HG02970 (cell line): ENCODE measurements at regions not wholly inside any gene's neighbourhood (a gene's known extent, or its start where the extent isn't known, plus 50 kb on each side); places are given as distances from the start of the nearest gene placed in this dataset.

Experiments
- ATAC-seq: cut with Tn5 transposase; IDR thresholded peaks from one replicate; pipeline ENCODE4 v1.9.1; 2021; ENCODE audit warnings: mild to moderate bottlenecking, moderate library complexity, moderate number of reproducible peaks; ENCODE audit not compliant: unreplicated experiment, low FRiP score

GRCh38 chr11:45597097-45597496 is 68.3 kb downstream of the CHST1 start:
- no peak for ATAC-seq

GRCh38 chr11:45596571-45596970 is 68.9 kb downstream of the CHST1 start:
- no peak for ATAC-seq

DNA sequence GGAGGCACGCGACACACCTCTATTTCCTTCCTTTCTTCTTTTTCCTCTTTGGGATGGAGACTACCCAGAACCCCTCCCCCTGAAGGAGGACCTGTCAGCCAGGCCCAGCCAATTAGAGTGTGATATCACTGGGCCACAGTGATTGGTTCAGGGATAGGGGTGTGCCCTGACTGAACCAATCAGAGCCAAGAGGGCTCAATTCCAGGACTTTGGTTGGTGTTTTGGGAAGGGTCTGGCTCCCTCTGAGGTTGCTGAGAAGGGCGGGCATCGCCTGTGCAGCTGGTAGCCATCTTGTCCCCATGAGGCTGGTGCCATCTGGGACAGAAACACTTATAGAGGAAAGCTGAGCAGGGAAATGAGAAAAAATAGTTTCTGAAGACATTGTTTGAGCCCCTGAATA is 71.4 kb downstream of the CHST1 start:
- ATAC-seq: no peak

- ATAC-seq: no peak
These were observed 72.8 kb downstream of the CHST1 start for GRCh38 chr11:45592636-45593035.

- ATAC-seq: no peak
These were observed 74.7 kb downstream of the CHST1 start for GRCh38 chr11:45590743-45591142.

DNA sequence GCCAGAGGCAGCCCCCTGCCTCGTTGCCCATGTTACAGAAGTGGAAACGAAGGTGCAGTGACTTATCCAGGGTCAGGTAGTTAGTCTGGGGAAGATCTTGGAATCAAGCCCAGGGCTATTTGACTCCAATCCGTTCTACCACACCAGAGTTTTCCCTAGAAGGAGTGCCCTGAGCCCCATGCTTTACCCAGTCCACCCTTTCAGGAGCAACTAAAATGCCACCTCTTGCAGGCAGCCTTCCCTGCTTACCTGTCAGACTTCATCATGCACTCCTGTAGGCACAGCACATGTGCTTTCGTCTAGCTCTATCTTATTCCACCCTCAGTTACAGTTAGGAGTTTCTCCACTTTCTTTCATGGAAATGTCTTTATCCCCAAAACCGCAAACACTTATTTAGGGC is 80.2 kb downstream of the CHST1 start:
- ATAC-seq: no peak

GRCh38 chr11:45583981-45584566 is 81.3 kb downstream of the CHST1 start:
- no peak for ATAC-seq

DNA sequence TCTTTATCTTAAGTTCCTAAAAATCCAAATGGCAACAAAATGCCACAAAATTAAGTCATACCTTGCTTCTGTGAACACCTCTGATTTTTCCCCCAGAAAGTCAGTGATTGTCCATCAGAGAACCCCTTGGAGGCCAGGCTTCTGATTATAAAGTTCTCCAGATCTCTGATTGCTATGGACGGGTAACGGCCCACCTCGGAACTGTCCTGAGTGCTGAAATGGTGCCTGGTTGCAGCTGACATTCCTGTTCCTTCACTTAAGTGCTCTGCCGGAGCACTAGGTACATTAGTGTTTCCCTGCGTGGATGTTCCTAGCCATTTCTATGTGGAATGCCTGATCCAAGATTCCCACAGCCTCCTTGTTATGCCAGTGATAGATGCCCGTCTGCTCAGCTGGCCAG is 85.0 kb downstream of the CHST1 start:
- ATAC-seq: no peak

- ATAC-seq: no peak
These were observed 87.1 kb downstream of the CHST1 start for GRCh38 chr11:45578316-45578715.

DNA sequence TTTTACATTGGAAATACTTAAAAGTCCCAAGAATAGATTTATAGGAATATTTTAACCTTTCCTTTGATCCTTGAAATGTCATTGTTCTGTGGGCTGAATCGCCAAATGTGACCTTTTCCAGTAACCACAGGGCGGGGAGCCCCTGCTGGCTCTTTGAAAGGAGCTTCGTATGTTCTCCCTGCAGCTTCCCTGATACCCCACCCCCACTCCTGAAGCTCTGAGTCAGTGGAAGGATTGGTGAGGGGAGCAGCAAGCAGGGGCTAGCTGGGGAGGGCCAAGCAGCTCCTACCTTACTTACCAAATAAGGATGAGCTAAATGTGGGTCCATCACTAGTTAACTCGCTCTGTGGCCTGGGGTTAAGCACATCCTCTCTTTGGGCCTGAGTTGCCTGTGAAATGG is 87.7 kb downstream of the CHST1 start:
- ATAC-seq: no peak

DNA sequence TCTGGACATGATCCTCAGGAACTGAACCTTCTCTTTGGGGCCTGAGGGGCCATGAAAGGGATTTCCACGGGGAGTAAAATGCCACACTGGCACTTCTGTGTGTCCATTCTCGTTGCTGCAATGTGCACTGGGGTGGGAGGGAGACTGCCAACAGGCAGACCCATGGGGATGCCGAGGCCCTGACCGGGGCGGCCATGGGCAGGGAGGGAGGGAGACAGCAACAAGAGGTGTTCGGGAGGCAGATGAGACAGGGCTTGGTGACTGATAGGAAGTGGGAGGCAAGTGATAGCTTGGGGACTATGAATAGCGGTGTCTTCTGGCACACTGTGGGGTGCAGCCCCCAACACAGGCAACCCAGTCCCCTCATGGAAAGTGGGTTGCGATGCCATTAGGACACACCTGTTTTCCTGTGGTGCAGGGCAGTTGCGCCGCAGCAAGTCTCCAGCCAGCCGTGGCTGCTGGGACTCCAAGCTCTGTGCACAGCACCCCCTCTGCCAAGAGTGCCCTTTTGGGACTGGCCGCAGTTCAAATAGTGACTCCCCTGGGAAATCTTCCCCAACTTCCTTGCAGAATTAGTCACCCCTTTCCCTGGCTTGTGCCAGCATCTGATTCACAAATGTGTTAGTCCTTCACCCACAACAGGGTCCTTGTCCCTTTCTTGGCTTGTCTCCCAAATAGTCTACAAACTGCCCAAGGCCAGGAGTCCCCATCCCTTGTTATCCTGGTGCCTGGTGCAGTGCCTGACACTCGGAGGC is 88.8 kb downstream of the CHST1 start:
- no peak for ATAC-seq

DNA sequence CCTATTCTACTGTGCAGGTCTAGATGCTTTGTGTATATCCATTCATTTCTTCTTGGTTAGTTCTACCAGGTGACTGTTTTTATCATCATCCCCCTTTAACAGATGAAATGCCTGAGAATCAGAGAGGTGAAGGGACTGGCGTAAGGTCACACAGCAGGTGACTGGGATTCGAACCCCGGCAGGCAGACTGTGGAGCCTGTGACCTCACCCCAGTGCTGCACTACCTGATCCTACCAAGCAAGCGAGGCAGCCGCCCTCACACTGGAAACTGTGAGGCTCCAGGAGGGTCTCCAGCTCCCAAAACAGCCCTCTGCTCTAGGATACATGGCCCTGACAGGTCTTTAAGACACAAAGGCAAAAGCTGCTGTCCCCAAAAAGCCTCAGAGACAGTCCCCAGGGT is 91.7 kb downstream of the CHST1 start:
- no peak for ATAC-seq

GRCh38 chr11:45572354-45573123 is 92.9 kb downstream of the CHST1 start:
- no peak for ATAC-seq

DNA sequence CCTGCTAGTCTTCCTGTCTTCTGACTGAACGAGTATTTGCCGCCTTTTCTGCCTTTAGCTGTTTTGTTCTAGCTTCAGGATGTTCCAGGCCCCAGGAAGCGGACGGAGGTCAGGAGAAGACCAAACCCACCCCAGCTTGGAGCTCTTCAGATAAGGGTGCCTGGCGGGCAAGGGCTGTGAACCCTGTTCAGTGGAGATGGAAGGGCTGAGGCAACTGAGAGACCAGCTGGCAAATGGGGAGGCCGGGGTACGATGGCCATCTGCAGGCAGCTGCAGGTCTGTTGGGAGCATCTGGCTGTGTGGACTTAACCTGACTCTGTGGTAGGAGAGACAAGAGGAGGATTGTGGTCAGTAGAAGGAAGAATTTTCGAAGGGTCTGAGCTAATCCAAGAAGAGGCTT is 95.6 kb downstream of the CHST1 start:
- ATAC-seq: no peak

GRCh38 chr11:45568049-45568448 is 97.4 kb downstream of the CHST1 start:
- ATAC-seq: no peak

DNA sequence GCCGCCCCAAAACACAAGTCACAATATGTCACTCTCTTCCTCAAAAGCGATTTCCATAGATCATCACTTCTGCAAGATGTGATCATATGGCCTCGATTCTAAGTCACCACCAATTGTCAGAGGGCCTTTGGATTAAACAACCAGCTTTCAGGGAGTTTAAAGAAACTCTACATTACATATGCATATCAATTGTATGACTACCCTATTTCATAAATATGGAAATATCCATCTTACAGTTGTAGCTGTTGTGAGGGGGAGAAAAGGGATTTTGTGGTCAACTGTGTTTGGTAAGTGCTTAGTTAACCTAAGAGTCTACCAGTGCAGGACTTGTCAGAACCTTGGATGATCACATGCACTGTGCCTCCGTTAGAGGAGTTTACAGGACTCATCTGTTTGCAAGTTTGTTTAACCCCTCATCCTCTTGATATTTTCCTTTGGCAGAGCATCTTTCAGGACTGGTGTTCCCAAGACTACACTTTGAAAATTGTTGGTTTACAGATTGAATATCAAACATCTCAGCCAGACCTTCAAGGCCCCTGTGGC is 99.9 kb downstream of the CHST1 start:
- no peak for ATAC-seq

- no peak for ATAC-seq
These were observed 101.6 kb downstream of the CHST1 start for GRCh38 chr11:45563810-45564209.

DNA sequence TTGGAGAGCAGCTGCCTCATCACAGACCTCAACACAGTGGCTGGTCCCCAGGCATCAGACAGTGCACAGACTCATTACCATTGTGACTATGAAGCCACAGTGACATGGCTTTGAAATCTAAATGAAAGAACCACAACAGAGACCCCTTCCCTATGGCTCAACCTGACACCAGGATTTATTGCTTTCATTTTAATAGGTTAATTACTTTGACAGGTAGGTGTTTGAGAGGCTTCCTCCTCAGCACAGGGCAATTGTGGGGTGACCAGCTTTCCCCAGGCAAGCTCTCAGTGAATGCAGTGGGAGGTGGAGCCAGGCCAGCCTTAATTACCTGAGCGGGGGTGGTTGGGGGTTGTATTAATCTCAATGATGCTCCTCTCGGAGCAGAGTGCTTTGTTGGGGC is 102.3 kb downstream of the CHST1 start:
- ATAC-seq: no peak

DNA sequence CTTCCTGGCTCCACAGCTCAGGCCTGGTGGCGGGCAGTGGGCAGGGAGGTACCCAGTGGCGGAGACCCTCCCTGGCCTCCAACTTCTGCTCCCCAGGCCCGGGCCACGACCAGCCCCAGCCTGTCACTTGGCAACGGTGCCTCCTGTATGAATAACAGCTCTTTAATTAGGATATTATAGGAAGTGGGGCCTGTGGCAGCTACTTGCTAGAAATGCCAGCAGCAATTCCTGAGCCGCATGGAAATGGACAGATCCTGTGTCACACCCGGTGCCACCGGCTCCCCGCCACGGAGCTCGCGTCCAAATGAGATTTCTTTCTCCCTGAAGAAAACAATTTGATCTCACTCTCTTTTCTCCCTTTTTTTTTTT is 104.5 kb downstream of the CHST1 start:
- ATAC-seq: no peak

GRCh38 chr11:45560155-45560912 is 105.1 kb downstream of the CHST1 start:
- ATAC-seq: no peak
